HK-2 (cell line): ENCODE measurements at regions not wholly inside any gene's neighbourhood (a gene's known extent, or its start where the extent isn't known, plus 50 kb on each side); places are given as distances from the start of the nearest gene placed in this dataset.
"Not testable (repeated sequence)": the region's sequence is repeated elsewhere in the genome, so short reads cannot be mapped to it uniquely, and the experiment has no call there.

Experiments
- DNase-seq: peaks from one replicate; pipeline ENCODE4 v3.0.0-alpha.2; 2018; ENCODE audit not compliant: unreplicated experiment

- DNase-seq = no peak
Observed at GRCh38 chr12:107826276-107826675, 51.8 kb downstream of the ASCL4 start.

GRCh38 chr12:107829271-107829670 is 54.8 kb downstream of the ASCL4 start:
- DNase-seq = no peak

GRCh38 chr12:107832441-107832840 is 57.9 kb downstream of the ASCL4 start:
- no peak for DNase-seq

- DNase-seq = no peak
Observed at GRCh38 chr12:107840186-107840585, 65.7 kb downstream of the ASCL4 start.

GRCh38 chr12:107843351-107844311 is 69.1 kb downstream of the ASCL4 start:
- no peak for DNase-seq

GRCh38 chr12:107844312-107844921 is 69.9 kb downstream of the ASCL4 start:
- no peak for DNase-seq

GRCh38 chr12:107845226-107845979 is 70.9 kb downstream of the ASCL4 start:
- DNase-seq = no peak

GRCh38 chr12:107845980-107846659 is 71.6 kb downstream of the ASCL4 start:
- DNase-seq = no peak

GRCh38 chr12:107847430-107847829 is 72.9 kb downstream of the ASCL4 start:
- no peak for DNase-seq

GRCh38 chr12:107847830-107848229 is 73.3 kb downstream of the ASCL4 start:
- DNase-seq = no peak

GRCh38 chr12:107853479-107853878 is 79.0 kb downstream of the ASCL4 start:
- no peak for DNase-seq

GRCh38 chr12:107855471-107855870 is 81.0 kb downstream of the ASCL4 start:
- no peak for DNase-seq

- no peak for DNase-seq
Observed at GRCh38 chr12:107856096-107856495, 81.6 kb downstream of the ASCL4 start.

GRCh38 chr12:107857191-107857590 is 82.7 kb downstream of the ASCL4 start:
- no peak for DNase-seq

- DNase-seq = no peak
Observed at GRCh38 chr12:107859367-107859766, 84.9 kb downstream of the ASCL4 start.

- no peak for DNase-seq
Observed at GRCh38 chr12:107864235-107864634, 89.7 kb downstream of the ASCL4 start.

- not testable (repeated sequence) for DNase-seq
Observed at GRCh38 chr12:107864727-107865126, 90.2 kb downstream of the ASCL4 start.

- DNase-seq = no peak
Observed at GRCh38 chr12:107873223-107873622, 98.7 kb downstream of the ASCL4 start.

- DNase-seq = no peak
Observed at GRCh38 chr12:107875786-107876185, 101.3 kb downstream of the ASCL4 start.

GRCh38 chr12:107884769-107885694 is 110.5 kb downstream of the ASCL4 start:
- DNase-seq = peak; percentile 46

GRCh38 chr12:107888789-107889188 is 114.3 kb downstream of the ASCL4 start:
- DNase-seq = no peak
